Kidney (tissue), 13 donors: ENCODE measurements at regions not wholly inside any gene's neighbourhood (a gene's known extent, or its start where the extent isn't known, plus 50 kb on each side); places are given as distances from the start of the nearest gene placed in this dataset.

ENCODE experiments used
- DNase-seq, 5 donors: peaks; one replicate each; pipeline ENCODE4 v3.0.0-alpha.2; 2013 to 2020
- FAIRE-seq: peaks from 2 replicates; lab custom pipeline; 2012; peaks lifted over from hg19 to GRCh38; lab: Jason Lieb, UNC
- H3K27ac ChIP-seq, 2 donors: one replicate each; pipeline ENCODE4 v1.7.0; 2013; ENCODE audit warnings: low read depth in 2 of 2, low read length in 2 of 2, inconsistent platforms in 1 of 2
- H3K27me3 ChIP-seq: one replicate; pipeline ENCODE4 v1.7.1; 2013; ENCODE audit warnings: low read length, inconsistent platforms; ENCODE audit not compliant: control insufficient read depth, insufficient read depth
- H3K36me3 ChIP-seq, 3 donors: one replicate each; pipeline versions ENCODE4 v1.7.0 to v1.7.1; 2013; ENCODE audit warnings: low read length in 3 of 3, control low read depth in 1 of 3, inconsistent platforms in 1 of 3; ENCODE audit not compliant: insufficient read depth in 3 of 3, control insufficient read depth in 2 of 3
- H3K4me1 ChIP-seq, 3 donors: one replicate each; pipeline versions ENCODE4 v1.7.0 to v1.7.1; 2013; ENCODE audit warnings: low read length in 3 of 3, inconsistent platforms in 1 of 3, low read depth in 1 of 3; ENCODE audit not compliant: control insufficient read depth in 2 of 3, insufficient read depth in 2 of 3
- H3K4me3 ChIP-seq, 3 donors: one replicate each; pipeline versions ENCODE4 v1.7.0 to v1.8.1; 2013; ENCODE audit warnings: low read length in 3 of 3, control low read depth in 1 of 3, inconsistent platforms in 1 of 3
- H3K9ac ChIP-seq, 3 donors: one replicate each; pipeline versions ENCODE4 v1.7.0 to v1.7.1; 2013; ENCODE audit warnings: low read length in 3 of 3, control low read depth in 1 of 3, inconsistent platforms in 1 of 3
- H3K9me3 ChIP-seq, 3 donors: one replicate each; pipeline versions ENCODE4 v1.7.0 to v1.7.1; 2013; ENCODE audit warnings: low read length in 3 of 3, control low read depth in 1 of 3, inconsistent platforms in 1 of 3; ENCODE audit not compliant: control insufficient read depth in 2 of 3, insufficient read depth in 1 of 3
- intact Hi-C: fragments of 100-400 bp; cut with DNase I; formaldehyde crosslinking; loops from one replicate; pipeline ENCODE4 v1.11.1; 2022
- TF ChIP-seq, protein P1 (sequence below): IDR thresholded peaks from 3 replicates; pipeline ENCODE4 v1.5.1; 2012; ENCODE audit warnings: mild to moderate bottlenecking, moderate library complexity, borderline replicate concordance; ENCODE audit not compliant: insufficient read depth; ENCODE audit errors: extremely low read depth
- donor health status: control.
- donor health status: control.
- donor health status: control.
- donor health status: control.
- donor health status: control.
- donor health status: DM: yes; HTN: yes; CAD: no.
- donor health status: Normal renal cell carcinoma (clear cell type).

DNA sequence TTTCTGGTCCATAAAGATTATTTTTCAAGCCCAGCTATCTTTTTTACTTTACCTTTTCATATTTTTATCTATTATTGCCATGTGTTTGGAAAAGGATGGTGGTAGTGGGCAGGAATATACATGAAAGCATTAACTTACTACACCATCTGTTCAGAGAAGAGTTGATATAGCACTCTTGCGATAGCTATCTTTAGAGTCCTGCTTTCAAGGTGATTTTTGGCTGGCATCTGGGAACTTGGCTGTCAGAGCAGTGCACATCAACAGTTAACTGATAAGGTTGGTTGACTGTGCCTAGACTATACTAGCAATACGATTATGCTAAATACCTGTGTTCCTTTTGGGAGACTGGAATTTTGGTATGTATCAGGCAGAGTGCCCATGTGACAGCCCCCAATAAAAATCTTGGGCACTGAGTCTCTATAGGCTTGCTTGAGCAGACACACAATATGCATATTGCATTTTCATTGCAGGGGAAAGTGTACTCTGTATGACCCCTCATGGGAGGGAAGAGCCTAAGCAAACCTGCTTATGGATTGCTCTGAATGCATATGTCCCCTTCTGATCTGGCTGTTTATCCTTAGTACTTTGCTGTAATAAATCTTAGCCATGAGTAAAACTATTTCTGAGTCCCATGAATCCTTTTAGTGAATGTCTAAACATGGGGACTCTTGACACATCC is 227.6 kb upstream of the C9orf72 start:
- Histone ChIP-seq H3K4me3 (no peak overlapping the region), H3K4me1 (no peaks in the 10 kb centered on the region), H3K9ac (no peak overlapping the region), H3K36me3 (no peaks in the 10 kb centered on the region), H3K27me3 (no peaks in the 10 kb centered on the region), H3K9me3 (no peaks in the 10 kb centered on the region), H3K27ac (no peak overlapping the region)
- TF ChIP-seq, protein P1, sequence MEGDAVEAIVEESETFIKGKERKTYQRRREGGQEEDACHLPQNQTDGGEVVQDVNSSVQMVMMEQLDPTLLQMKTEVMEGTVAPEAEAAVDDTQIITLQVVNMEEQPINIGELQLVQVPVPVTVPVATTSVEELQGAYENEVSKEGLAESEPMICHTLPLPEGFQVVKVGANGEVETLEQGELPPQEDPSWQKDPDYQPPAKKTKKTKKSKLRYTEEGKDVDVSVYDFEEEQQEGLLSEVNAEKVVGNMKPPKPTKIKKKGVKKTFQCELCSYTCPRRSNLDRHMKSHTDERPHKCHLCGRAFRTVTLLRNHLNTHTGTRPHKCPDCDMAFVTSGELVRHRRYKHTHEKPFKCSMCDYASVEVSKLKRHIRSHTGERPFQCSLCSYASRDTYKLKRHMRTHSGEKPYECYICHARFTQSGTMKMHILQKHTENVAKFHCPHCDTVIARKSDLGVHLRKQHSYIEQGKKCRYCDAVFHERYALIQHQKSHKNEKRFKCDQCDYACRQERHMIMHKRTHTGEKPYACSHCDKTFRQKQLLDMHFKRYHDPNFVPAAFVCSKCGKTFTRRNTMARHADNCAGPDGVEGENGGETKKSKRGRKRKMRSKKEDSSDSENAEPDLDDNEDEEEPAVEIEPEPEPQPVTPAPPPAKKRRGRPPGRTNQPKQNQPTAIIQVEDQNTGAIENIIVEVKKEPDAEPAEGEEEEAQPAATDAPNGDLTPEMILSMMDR, result no peak
- FAIRE-seq (no peak), DNase-seq (no peak)
- intact Hi-C loops, result no loop called here

DNA sequence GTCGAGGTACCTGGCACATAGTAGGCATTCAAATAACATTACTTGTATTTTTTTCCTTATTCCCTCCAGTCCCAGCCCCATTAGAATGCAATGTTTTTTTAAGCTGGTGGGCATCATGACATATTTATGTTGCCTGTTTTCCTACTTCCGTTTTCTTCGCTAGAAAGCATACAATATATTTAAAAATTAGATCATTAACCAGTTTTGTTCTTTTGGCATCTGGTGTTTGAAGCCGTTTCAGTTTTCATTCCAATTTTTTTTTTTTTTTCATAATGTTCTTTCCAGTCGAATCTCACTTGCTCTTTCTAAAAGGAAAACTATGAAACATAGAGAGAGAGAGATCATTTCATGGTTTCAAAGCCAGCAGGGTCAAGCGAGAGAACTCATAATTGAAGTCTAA is 228.3 kb upstream of the C9orf72 start:
- Histone ChIP-seq H3K9me3 (no peaks in the 10 kb centered on the region), H3K36me3 (no peaks in the 10 kb centered on the region), H3K4me3 (no peak overlapping the region), H3K27me3 (no peaks in the 10 kb centered on the region), H3K9ac (no peak overlapping the region), H3K4me1 (no peaks in the 10 kb centered on the region), H3K27ac (no peak overlapping the region)
- DNase-seq, result no peak
- TF ChIP-seq, protein P1, result no peak
- intact Hi-C loops, result no loop called here
- FAIRE-seq, result no peak

DNA sequence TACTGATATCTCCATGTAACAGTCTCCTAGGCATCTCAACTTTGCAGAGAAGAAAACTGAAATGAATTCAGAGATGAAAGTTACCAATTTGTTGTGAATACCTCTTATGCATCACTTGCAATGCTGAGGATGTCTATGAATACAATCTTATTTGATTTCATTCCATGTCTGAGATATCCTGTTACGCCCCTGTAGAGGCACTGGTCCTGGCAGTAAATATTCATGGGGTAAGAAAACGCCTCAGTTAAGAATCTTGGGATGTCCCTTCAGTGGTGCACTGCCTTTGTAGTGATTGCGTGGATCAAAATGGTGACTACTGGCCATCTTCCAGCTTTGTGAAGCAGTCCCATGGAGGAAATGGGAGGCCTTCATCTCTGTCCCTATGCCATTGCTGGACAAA is 229.1 kb upstream of the C9orf72 start:
- Histone ChIP-seq H3K27me3 (no peaks in the 10 kb centered on the region), H3K36me3 (no peaks in the 10 kb centered on the region), H3K4me1 (no peaks in the 10 kb centered on the region), H3K4me3 (no peak overlapping the region), H3K27ac (no peak overlapping the region), H3K9me3 (no peaks in the 10 kb centered on the region), H3K9ac (no peak overlapping the region)
- no peak for FAIRE-seq
- TF ChIP-seq, protein P1, result no peak
- DNase-seq, result no peak
- intact Hi-C loops, result no loop called here

DNA sequence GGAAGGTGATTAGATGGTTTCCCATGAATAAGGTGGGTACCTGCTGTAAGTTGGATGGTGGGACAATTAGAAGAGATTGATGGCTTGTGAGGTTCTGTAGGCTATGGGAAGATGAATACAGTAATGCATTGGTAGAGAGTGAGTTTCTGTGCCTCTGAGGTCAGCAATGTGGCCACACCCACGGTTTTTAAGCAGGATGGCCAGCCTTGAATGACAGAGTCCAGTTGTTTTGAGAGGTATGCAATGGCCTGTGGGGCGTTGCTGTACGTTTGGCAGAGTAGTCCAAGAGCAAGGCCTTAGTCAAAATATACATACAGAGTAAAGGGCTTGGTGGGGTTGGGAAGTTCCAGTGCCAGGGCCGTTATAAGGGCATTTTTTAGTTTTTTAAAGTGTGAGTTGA is 235.6 kb upstream of the C9orf72 start:
- DNase-seq (no peak), FAIRE-seq (no peak)
- Histone ChIP-seq H3K9me3 (no peaks in the 10 kb centered on the region), H3K4me3 (no peak overlapping the region), H3K27ac (no peak overlapping the region), H3K9ac (no peak overlapping the region), H3K27me3 (no peaks in the 10 kb centered on the region), H3K36me3 (no peaks in the 10 kb centered on the region), H3K4me1 (no peaks in the 10 kb centered on the region)
- intact Hi-C loops, result no loop called here
- TF ChIP-seq, protein P1, result no peak
